OCI-LY7 (cell line): ENCODE measurements at regions not wholly inside any gene's neighbourhood (a gene's known extent, or its start where the extent isn't known, plus 50 kb on each side); places are given as distances from the start of the nearest gene placed in this dataset.

Source experiments
- EZH2phosphoT487 ChIP-seq: fragments of 200-600 bp; sonication (generic); IDR thresholded peaks from 2 replicates; pipeline ENCODE4 v1.6.1; 2018; ENCODE audit warnings: low read depth, borderline replicate concordance, mild to moderate bottlenecking, mixed run types, antibody characterized with exemption, low read length, moderate library complexity, mixed read lengths
- TF ChIP-seq, protein P1 (sequence below): fragments of 200-600 bp; sonication (generic); conservative IDR thresholded peaks from 2 replicates; pipeline ENCODE4 v1.5.1; 2014; ENCODE audit warnings: mild to moderate bottlenecking, antibody characterized with exemption, low read length, moderate library complexity, mixed read lengths

- TF ChIP-seq, protein P1, sequence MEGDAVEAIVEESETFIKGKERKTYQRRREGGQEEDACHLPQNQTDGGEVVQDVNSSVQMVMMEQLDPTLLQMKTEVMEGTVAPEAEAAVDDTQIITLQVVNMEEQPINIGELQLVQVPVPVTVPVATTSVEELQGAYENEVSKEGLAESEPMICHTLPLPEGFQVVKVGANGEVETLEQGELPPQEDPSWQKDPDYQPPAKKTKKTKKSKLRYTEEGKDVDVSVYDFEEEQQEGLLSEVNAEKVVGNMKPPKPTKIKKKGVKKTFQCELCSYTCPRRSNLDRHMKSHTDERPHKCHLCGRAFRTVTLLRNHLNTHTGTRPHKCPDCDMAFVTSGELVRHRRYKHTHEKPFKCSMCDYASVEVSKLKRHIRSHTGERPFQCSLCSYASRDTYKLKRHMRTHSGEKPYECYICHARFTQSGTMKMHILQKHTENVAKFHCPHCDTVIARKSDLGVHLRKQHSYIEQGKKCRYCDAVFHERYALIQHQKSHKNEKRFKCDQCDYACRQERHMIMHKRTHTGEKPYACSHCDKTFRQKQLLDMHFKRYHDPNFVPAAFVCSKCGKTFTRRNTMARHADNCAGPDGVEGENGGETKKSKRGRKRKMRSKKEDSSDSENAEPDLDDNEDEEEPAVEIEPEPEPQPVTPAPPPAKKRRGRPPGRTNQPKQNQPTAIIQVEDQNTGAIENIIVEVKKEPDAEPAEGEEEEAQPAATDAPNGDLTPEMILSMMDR, result no peak
- TF ChIP-seq EZH2phosphoT487, result no peak
These were observed 57.2 kb upstream of the ALOX12 start for GRCh38 chr17:6938637-6939036.
